HepG2 (cell line): ENCODE measurements at regions not wholly inside any gene's neighbourhood (a gene's known extent, or its start where the extent isn't known, plus 50 kb on each side); places are given as distances from the start of the nearest gene placed in this dataset.

Experiments used
- ATAC-seq: fragments of 200-7000 bp; cut with Tn5 transposase; 3 replicates; pipeline ENCODE4 v1.9.1; 2020; ENCODE audit warnings: mild to moderate bottlenecking, moderate library complexity
- BruUV-seq: library from RNA; stranded (reverse); fragments of 400-500 nt; replicated peaks from 2 replicates; lab custom pipeline; 2021; lab: Mats Ljungman, UMichigan
- CTCF ChIA-PET: fragments of 300-600 bp; formaldehyde crosslinking; extraction: SDS; loops from one replicate; lab custom pipeline; 2021; ENCODE audit warnings: low total read pairs, inconsistent platforms, low intra/inter-chr PET ratio; lab: Yijun Ruan, JAX
- POLR2A ChIA-PET: fragments of 350-600 bp; sonication (Branson Sonifier 250); formaldehyde crosslinking; loops from one replicate; lab custom pipeline; 2020; ENCODE audit warnings: antibody characterized with exemption, inconsistent platforms; lab: Yijun Ruan, JAX
- DNase-seq: peaks from one replicate; pipeline ENCODE4 v3.0.0-alpha.2; 2015; ENCODE audit warnings: low spot score
- FAIRE-seq: peaks from 3 replicates; lab custom pipeline; 2011; peaks lifted over from hg19 to GRCh38; lab: Jason Lieb, UNC
- H2AFZ ChIP-seq: one replicate; pipeline ENCODE4 v1.6.1; 2011; ENCODE audit warnings: low read length, inconsistent platforms
- H3K27ac ChIP-seq: fragments of 300-600 bp; 3 replicates; pipeline ENCODE4 v1.8.0; 2011; ENCODE audit warnings: mixed run types, mild to moderate bottlenecking, mixed read lengths, low read length, inconsistent platforms; ENCODE audit not compliant: insufficient read depth; ENCODE audit errors: extremely low read length
- H3K27me3 ChIP-seq, 2 experiments: fragments of 200-600 bp in 1 of 2; 2 replicates in 1 of 2; 3 replicates in 1 of 2; pipeline versions ENCODE4 v1.6.0 to v1.8.0; 2011; ENCODE audit warnings: low read length in 2 of 2, mild to moderate bottlenecking in 2 of 2, moderate library complexity in 2 of 2, inconsistent platforms in 1 of 2; ENCODE audit not compliant: insufficient read depth in 2 of 2, control insufficient read depth in 1 of 2
- H3K36me3 ChIP-seq, 2 experiments: fragments of 200-600 bp in 1 of 2; replicated peaks in 1 of 2; 2 replicates in 1 of 2; 3 replicates in 1 of 2; pipeline versions ENCODE4 v1.5.1 to v1.8.0; 2011; ENCODE audit warnings: low read length in 2 of 2, inconsistent platforms in 1 of 2; ENCODE audit not compliant: insufficient read depth in 2 of 2, control insufficient read depth in 1 of 2
- H3K4me1 ChIP-seq: 2 replicates; pipeline ENCODE4 v1.5.1; 2012; ENCODE audit warnings: low read length, inconsistent platforms; ENCODE audit not compliant: insufficient read depth
- H3K4me2 ChIP-seq: 2 replicates; pipeline ENCODE4 v1.6.0; 2011; ENCODE audit warnings: low read depth, low read length, inconsistent platforms
- H3K4me3 ChIP-seq, 3 experiments: fragments of 200-600 bp in 1 of 3; sonication (generic), shearing (Covaris generic) in 1 of 3; replicated peaks in 1 of 3; 2 replicates each; pipeline ENCODE4 v1.5.1; 2011 to 2016; ENCODE audit warnings: low read length in 3 of 3, inconsistent platforms in 2 of 3, low read depth in 2 of 3, mild to moderate bottlenecking in 2 of 3, control low read depth in 1 of 3, mixed read lengths in 1 of 3; ENCODE audit not compliant: insufficient read depth in 1 of 3
- H3K79me2 ChIP-seq: one replicate; pipeline ENCODE4 v1.6.1; 2011; ENCODE audit warnings: low read length, inconsistent platforms; ENCODE audit not compliant: insufficient read depth
- H3K9ac ChIP-seq: 2 replicates; pipeline ENCODE4 v1.6.0; 2011; ENCODE audit warnings: mild to moderate bottlenecking, low read depth, low read length, inconsistent platforms; ENCODE audit not compliant: insufficient read depth
- H3K9me3 ChIP-seq: 2 replicates; pipeline ENCODE4 v1.5.1; 2012; ENCODE audit warnings: mild to moderate bottlenecking, low read length
- H4K20me1 ChIP-seq: 2 replicates; pipeline ENCODE4 v1.6.0; 2011; ENCODE audit warnings: inconsistent platforms, mild to moderate bottlenecking, low read length, moderate library complexity; ENCODE audit not compliant: insufficient read depth
- ATRX ChIP-seq: sonication (generic); formaldehyde crosslinking; IDR thresholded peaks from 2 replicates; pipeline ENCODE4 v1.4.0; 2020; ENCODE audit warnings: missing genetic modification reagents, borderline replicate concordance
- FOXK2 ChIP-seq: fragments of 450-650 bp; IDR thresholded peaks from 2 replicates; pipeline ENCODE4 v1.6.1; 2016
- NFYC ChIP-seq: IDR thresholded peaks from 2 replicates; pipeline ENCODE4 v1.6.1; 2016; ENCODE audit warnings: missing genetic modification reagents, missing compliant biosample characterization
- POLR2AphosphoS5 ChIP-seq: IDR thresholded peaks from 2 replicates; pipeline ENCODE4 v1.6.1; 2012; ENCODE audit warnings: low read depth, low read length
- REXO4 ChIP-seq: sonication (generic); formaldehyde crosslinking; IDR thresholded peaks from 2 replicates; pipeline ENCODE4 v1.8.0; 2022; ENCODE audit warnings: missing genetic modification reagents, mild to moderate bottlenecking, borderline replicate concordance
- RFX1 ChIP-seq: fragments of 450-650 bp; IDR thresholded peaks from 2 replicates; pipeline ENCODE4 v1.6.1; 2017
- ZNF614 ChIP-seq: IDR thresholded peaks from 2 replicates; pipeline ENCODE4 v1.6.1; 2018; ENCODE audit warnings: missing biosample characterization, missing genetic modification reagents, inconsistent platforms, borderline replicate concordance
- WGBS: methylation state at CpG from one replicate; pipeline ENCODE4 v1.1.6; 2017; ENCODE audit warnings: low lambda C conversion rate; 5-methylcytosine and 5-hydroxymethylcytosine counted together
- in situ Hi-C: cut with HindIII; loops from 2 replicates; pipeline ENCODE4 v1.10.0; 2017; ENCODE audit warnings: low pct_unique_long_range_greater_than_20kb; ENCODE audit not compliant: extremely low pct_ligation_motif_present
- intact Hi-C: fragments of 100-400 bp; cut with micrococcal nuclease; formaldehyde crosslinking; loops from one replicate; pipeline ENCODE4 v1.10.0; 2022; ENCODE audit not compliant: unreplicated experiment
- TF ChIP-seq, protein P1 (sequence below): sonication (generic); formaldehyde crosslinking; IDR thresholded peaks from 2 replicates; pipeline ENCODE4 v1.5.1; 2020; ENCODE audit warnings: mild to moderate bottlenecking, missing genetic modification reagents, borderline replicate concordance
- TF ChIP-seq, protein P2 (sequence below): sonication (generic); formaldehyde crosslinking; IDR thresholded peaks from 2 replicates; pipeline ENCODE4 v1.4.0; 2020; ENCODE audit warnings: missing genetic modification reagents
- TF ChIP-seq, protein P3 (sequence below): IDR thresholded peaks from 2 replicates; pipeline ENCODE4 v1.6.1; 2016; ENCODE audit warnings: low read depth, control low read depth
- TF ChIP-seq, protein P4 (sequence below): sonication (generic); formaldehyde crosslinking; conservative IDR thresholded peaks from 2 replicates; pipeline ENCODE4 v1.4.0; 2020; ENCODE audit warnings: missing genetic modification reagents

- TF ChIP-seq, protein P1, sequence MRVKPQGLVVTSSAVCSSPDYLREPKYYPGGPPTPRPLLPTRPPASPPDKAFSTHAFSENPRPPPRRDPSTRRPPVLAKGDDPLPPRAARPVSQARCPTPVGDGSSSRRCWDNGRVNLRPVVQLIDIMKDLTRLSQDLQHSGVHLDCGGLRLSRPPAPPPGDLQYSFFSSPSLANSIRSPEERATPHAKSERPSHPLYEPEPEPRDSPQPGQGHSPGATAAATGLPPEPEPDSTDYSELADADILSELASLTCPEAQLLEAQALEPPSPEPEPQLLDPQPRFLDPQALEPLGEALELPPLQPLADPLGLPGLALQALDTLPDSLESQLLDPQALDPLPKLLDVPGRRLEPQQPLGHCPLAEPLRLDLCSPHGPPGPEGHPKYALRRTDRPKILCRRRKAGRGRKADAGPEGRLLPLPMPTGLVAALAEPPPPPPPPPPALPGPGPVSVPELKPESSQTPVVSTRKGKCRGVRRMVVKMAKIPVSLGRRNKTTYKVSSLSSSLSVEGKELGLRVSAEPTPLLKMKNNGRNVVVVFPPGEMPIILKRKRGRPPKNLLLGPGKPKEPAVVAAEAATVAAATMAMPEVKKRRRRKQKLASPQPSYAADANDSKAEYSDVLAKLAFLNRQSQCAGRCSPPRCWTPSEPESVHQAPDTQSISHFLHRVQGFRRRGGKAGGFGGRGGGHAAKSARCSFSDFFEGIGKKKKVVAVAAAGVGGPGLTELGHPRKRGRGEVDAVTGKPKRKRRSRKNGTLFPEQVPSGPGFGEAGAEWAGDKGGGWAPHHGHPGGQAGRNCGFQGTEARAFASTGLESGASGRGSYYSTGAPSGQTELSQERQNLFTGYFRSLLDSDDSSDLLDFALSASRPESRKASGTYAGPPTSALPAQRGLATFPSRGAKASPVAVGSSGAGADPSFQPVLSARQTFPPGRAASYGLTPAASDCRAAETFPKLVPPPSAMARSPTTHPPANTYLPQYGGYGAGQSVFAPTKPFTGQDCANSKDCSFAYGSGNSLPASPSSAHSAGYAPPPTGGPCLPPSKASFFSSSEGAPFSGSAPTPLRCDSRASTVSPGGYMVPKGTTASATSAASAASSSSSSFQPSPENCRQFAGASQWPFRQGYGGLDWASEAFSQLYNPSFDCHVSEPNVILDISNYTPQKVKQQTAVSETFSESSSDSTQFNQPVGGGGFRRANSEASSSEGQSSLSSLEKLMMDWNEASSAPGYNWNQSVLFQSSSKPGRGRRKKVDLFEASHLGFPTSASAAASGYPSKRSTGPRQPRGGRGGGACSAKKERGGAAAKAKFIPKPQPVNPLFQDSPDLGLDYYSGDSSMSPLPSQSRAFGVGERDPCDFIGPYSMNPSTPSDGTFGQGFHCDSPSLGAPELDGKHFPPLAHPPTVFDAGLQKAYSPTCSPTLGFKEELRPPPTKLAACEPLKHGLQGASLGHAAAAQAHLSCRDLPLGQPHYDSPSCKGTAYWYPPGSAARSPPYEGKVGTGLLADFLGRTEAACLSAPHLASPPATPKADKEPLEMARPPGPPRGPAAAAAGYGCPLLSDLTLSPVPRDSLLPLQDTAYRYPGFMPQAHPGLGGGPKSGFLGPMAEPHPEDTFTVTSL (CRISPR knock-in tag) = no peak
- TF ChIP-seq FOXK2 = no peak
- TF ChIP-seq, all 625 proteins: peak for 0
Measured at GRCh38 chr5:34547300-34548085, 108.6 kb upstream of the RAI14 start (continued).

DNA sequence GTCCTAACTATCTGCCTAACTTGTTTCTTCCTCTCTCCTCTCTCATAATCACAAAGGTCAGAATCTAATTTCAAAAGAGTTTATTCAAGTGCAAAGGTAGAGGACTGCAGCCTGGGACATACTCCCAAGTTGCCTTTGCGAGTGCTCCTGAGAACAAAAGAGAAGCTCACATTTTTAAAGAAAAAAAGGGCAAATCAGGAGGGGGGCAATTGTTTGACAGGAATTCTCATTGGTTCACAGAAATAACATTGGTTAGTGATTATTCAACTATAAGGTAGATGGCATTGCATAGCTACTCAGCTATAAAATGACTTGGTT, 108.1 kb upstream of the RAI14 start:
- no peaks in the 10 kb centered on the region; a peak in 1 of 5 replicates for H3K27me3 ChIP-seq
- H4K20me1 ChIP-seq = no peaks in the 10 kb centered on the region
- ATAC-seq = no peak
- DNase-seq = no peak
- no peak for FAIRE-seq
- H2AFZ ChIP-seq = no peak overlapping the region
- no peaks in the 10 kb centered on the region for H3K36me3 ChIP-seq
- H3K4me2 ChIP-seq = no peak overlapping the region
- CTCF ChIA-PET = no interaction called here
- peaks cover 22% of the 10 kb centered on the region for H3K9me3 ChIP-seq
- no peak for TF ChIP-seq ZNF614
- no peak for TF ChIP-seq POLR2AphosphoS5
- TF ChIP-seq RFX1 = no peak
- TF ChIP-seq, protein P2, sequence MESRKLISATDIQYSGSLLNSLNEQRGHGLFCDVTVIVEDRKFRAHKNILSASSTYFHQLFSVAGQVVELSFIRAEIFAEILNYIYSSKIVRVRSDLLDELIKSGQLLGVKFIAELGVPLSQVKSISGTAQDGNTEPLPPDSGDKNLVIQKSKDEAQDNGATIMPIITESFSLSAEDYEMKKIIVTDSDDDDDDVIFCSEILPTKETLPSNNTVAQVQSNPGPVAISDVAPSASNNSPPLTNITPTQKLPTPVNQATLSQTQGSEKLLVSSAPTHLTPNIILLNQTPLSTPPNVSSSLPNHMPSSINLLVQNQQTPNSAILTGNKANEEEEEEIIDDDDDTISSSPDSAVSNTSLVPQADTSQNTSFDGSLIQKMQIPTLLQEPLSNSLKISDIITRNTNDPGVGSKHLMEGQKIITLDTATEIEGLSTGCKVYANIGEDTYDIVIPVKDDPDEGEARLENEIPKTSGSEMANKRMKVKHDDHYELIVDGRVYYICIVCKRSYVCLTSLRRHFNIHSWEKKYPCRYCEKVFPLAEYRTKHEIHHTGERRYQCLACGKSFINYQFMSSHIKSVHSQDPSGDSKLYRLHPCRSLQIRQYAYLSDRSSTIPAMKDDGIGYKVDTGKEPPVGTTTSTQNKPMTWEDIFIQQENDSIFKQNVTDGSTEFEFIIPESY = no peak
- no peak for TF ChIP-seq ATRX (CRISPR knock-in tag)
- TF ChIP-seq, protein P3, sequence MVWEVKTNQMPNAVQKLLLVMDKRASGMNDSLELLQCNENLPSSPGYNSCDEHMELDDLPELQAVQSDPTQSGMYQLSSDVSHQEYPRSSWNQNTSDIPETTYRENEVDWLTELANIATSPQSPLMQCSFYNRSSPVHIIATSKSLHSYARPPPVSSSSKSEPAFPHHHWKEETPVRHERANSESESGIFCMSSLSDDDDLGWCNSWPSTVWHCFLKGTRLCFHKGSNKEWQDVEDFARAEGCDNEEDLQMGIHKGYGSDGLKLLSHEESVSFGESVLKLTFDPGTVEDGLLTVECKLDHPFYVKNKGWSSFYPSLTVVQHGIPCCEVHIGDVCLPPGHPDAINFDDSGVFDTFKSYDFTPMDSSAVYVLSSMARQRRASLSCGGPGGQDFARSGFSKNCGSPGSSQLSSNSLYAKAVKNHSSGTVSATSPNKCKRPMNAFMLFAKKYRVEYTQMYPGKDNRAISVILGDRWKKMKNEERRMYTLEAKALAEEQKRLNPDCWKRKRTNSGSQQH (CRISPR knock-in tag) = no peak
- no peak for TF ChIP-seq REXO4 (CRISPR knock-in tag)
- no peak for TF ChIP-seq NFYC (CRISPR knock-in tag)
- TF ChIP-seq, protein P4, sequence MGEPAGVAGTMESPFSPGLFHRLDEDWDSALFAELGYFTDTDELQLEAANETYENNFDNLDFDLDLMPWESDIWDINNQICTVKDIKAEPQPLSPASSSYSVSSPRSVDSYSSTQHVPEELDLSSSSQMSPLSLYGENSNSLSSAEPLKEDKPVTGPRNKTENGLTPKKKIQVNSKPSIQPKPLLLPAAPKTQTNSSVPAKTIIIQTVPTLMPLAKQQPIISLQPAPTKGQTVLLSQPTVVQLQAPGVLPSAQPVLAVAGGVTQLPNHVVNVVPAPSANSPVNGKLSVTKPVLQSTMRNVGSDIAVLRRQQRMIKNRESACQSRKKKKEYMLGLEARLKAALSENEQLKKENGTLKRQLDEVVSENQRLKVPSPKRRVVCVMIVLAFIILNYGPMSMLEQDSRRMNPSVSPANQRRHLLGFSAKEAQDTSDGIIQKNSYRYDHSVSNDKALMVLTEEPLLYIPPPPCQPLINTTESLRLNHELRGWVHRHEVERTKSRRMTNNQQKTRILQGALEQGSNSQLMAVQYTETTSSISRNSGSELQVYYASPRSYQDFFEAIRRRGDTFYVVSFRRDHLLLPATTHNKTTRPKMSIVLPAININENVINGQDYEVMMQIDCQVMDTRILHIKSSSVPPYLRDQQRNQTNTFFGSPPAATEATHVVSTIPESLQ (CRISPR knock-in tag) = no peak
- TF ChIP-seq, all 625 proteins: peak for 0
- intact Hi-C loops = no loop called here
- 41% methylated on average over 1 of the region's 1 CpG for WGBS
- no peaks in the 10 kb centered on the region for H3K79me2 ChIP-seq
- POLR2A ChIA-PET = no interaction called here
- H3K9ac ChIP-seq = no peak overlapping the region
- no peak overlapping the region for H3K27ac ChIP-seq
- H3K4me3 ChIP-seq = no peak overlapping the region
- no TSS peak for BruUV-seq
- H3K4me1 ChIP-seq = peaks cover 16% of the 10 kb centered on the region
- in situ Hi-C loops = no loop called here
